Caki2 (cell line): ENCODE measurements at regions not wholly inside any gene's neighbourhood (a gene's known extent, or its start where the extent isn't known, plus 50 kb on each side); places are given as distances from the start of the nearest gene placed in this dataset.
"Not testable (repeated sequence)": the region's sequence is repeated elsewhere in the genome, so short reads cannot be mapped to it uniquely, and the experiment has no call there.

Source experiments
- DNase-seq: peaks from one replicate; pipeline ENCODE4 v3.0.0-alpha.2; 2015; ENCODE audit warnings: low read depth
- in situ Hi-C: cut with HindIII; loops from 2 replicates; pipeline ENCODE4 v1.10.0; 2016; ENCODE audit warnings: low sequenced_read_pairs, low pct_unique_long_range_greater_than_20kb, mixed read lengths

DNA sequence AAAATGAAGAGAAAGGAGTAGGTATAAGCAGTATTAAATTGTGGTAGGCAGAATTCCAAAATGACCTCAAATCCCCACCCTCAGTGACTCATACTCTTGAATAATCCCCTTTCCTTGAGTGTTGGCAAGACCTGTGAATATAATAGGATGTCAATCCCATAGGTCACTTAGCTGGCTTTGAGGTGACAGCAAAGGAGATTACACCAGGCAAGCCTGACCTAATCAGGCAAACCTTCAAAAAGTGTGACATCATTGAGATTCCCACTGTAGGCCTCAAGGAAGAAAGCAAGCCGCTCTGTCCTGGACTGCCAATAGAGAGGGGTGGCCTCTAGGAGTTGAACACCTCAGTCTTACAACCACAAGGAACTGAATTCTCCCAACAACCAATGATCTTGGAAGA is 535.2 kb downstream of the RBFOX1 start:
- in situ Hi-C loops = no loop called here
- DNase-seq = peak; percentile 3

DNA sequence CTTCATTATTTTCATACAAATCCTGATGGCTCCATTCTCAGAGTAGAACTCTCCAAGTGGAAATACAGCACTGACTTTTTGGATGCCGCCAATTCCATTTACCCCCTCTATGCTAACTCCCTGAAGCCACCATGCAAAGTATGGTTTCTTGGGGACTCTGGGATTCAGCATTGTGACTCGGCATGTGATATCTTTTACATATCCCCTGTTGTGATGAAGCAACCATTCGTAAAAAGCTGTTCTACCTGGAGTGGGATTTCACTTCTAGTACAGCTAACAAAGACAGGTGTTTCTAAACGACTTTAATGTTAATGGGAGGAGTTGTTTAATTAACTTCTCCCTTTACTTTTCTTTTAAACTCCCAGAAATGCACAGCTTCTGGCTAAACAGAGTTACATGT is 533.5 kb downstream of the RBFOX1 start:
- in situ Hi-C loops = no loop called here
- no peak for DNase-seq

- DNase-seq, in situ Hi-C loops: not testable (repeated sequence)
Observed at GRCh38 chr16:7865393-7865792, 532.7 kb downstream of the RBFOX1 start.

DNA sequence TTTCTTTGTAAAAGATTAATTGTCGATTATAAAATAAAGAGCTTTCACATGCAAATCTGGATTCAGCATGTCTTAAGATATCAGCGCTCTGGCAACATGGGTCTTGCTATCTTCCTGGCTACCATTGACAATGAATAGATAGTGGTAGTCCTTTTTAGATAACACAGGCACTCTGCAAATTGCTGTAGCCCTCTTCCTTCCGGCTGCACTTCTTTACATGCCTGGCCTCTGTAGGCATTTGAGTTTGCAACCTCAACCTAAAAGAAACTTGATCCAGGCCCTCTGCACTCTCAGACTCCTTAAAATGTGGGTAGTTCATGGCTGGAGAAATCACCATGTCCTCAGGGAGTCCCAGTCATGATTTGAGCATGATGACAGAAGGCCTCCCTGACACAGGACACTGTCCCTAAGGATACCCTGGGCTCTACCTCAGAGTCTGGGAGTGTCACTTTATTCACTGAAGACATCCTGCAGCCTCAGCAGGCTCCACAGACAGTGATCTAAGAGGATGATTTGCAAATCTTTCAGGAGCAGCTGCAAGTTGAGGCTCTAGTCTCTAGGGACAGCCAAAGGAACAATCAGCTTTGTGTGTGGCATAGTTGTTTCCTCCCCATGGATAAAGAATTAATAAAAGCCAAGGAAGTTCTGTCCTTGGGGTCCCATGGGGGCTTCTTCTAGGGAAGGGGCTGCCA is 529.4 kb downstream of the RBFOX1 start:
- no peak for DNase-seq
- in situ Hi-C loops = no loop called here

DNA sequence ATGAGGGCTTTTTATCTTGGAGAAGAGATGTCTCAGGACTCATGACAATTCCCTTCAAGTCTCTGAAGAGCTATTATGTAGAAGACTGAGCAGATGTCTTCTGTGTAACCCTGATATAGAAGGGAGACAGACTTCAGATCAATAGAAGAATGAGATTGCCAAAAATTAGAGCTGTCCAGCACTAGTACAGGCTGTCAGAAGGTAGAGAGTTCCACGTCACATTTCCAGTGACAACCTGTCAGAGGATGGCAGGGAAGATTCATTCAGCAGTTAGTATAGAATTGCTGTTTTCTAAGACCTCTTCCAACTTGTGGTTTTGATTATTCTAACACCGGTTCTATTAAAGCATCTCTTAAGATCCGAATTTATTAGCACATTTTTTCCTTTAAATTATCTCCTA is 520.6 kb downstream of the RBFOX1 start:
- no peak for DNase-seq
- in situ Hi-C loops = no loop called here

GRCh38 chr16:7849841-7850240 is 517.2 kb downstream of the RBFOX1 start:
- no peak for DNase-seq
- in situ Hi-C loops = no loop called here

DNA sequence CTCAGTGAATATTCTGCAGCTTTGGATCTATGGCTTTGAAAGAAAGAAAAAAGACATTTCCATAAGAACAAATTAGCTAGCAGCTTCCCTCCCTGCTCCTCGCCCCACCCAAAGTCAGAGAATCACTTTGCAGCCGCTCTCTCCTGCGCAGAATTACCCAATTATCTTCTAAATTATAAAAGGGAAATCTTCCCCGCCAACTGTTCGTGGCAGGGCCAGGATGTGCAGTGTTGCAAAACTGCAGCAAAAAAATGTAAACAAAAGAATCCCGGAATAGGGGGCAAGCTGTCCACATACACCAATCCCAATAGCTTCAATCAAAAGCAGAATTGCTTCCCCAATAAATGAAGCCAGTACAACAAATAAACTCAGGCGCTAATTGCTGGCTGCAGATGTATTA is 510.6 kb downstream of the RBFOX1 start:
- DNase-seq = no peak
- in situ Hi-C loops = no loop called here

- in situ Hi-C loops = no loop called here
- no peak for DNase-seq
Observed at GRCh38 chr16:7839568-7839967, 506.9 kb downstream of the RBFOX1 start.

DNA sequence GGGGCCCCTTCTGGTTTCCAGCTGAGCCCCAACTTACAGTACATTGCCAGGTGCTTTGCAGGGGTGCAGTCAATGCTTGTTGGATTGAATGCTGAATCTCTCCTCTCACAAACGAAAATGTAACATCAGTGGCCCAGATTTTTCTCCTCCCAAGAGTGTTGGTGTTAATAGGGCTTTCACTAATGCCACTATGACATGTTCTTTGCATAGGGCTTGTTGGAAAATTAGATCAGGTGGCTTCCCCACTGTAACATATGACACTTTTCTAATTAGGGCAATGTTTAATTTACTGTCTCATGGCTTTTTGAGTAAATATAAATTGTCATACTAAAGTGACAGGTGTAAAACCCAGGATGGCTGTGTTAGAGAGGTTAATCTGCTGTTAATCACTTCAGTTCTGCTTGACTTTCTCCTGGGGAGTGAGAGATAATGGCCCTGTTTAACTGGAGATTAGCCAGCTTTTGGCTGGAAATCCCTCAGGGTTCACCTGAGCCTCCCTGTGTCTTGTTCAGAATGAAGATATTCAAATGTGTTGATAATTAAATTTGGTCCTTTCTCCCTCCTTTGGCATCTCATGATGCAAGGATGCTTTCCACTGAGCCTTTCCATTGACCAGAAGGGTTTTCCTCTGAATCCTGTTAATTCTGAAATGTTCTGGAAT is 502.3 kb downstream of the RBFOX1 start:
- in situ Hi-C loops = no loop called here
- no peak for DNase-seq

GRCh38 chr16:7820816-7821215 is 488.2 kb downstream of the RBFOX1 start:
- no peak for DNase-seq
- in situ Hi-C loops = no loop called here

DNA sequence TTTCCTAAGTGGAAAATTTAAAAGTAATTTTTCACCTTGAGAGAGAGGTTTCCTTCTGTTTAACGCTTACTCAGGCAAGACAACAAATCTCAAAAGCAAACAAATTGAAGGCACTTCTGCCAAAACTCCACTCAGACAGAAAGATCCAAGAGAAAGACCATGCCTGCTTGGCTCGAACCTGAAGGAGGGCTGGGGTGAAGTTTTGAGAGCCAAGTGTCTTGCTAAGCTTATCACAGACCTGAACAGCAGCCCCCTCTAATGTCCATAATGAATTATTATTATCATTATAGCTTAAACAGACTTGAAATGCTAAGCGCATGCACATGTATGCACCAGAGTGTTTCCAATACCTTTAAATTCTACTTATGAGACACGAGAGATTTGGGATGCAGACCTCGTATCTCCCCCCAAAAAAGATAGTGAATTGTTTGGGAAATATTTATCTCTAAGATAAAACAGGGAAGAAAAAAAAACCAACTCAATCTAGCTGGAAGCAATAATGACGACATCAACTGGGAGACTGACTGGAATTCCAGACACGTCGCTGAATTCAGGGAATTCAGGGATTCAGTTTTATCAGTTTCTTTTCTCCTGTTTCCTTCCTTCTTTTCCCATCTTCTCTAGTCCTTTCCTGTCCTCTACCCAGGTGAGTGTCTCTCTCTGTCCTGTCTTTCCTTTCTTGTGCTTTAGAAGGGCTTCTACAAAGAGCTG is 473.2 kb downstream of the RBFOX1 start:
- no peak for DNase-seq

GRCh38 chr16:7804635-7805195 is 472.1 kb downstream of the RBFOX1 start:
- DNase-seq = no peak
- in situ Hi-C loops = no loop called here

More for the DNA sequence above, 473.2 kb downstream of the RBFOX1 start:
- in situ Hi-C loops = no loop called here

GRCh38 chr16:7792346-7792745 is 459.7 kb downstream of the RBFOX1 start:
- in situ Hi-C loops = no loop called here
- no peak for DNase-seq

DNA sequence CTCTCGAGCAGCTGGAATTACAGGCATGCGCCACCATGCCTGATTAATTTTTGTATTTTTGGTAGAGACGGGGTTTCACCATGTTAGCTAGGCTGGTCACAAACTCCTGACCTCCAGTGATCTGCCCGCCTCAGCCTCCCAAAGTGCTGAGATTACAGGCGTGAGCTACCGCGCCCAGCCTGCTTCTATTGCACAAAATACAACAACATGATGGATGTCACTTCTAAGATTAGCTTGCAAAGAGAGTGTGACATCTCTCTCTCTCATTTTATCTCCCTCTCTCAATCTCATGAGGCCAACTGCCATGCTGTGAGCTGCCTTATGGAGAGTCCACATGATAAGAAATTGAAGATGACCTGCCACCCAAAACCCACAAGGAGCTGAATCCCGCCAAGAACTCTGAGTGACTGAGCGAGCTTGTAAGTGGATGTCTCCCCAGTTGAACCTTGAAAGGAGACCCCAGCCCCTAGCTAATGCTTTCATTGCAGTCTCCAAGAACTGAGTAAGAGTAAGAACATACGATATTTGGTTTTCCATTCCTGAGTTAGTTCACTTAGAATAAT is 458.5 kb downstream of the RBFOX1 start:
- in situ Hi-C loops = no loop called here
- no peak for DNase-seq

- DNase-seq = no peak
- in situ Hi-C loops = no loop called here
Observed at GRCh38 chr16:7775072-7775488, 442.4 kb downstream of the RBFOX1 start.

- in situ Hi-C loops = no loop called here
- DNase-seq = no peak
Observed at GRCh38 chr16:7772722-7773121, 440.1 kb downstream of the RBFOX1 start.

GRCh38 chr16:7769091-7769490 is 436.4 kb downstream of the RBFOX1 start:
- DNase-seq, in situ Hi-C loops: not testable (repeated sequence)

GRCh38 chr16:7765079-7765550 is 432.5 kb downstream of the RBFOX1 start:
- DNase-seq = no peak
- in situ Hi-C loops = no loop called here

GRCh38 chr16:7763111-7763510 is 430.5 kb downstream of the RBFOX1 start:
- in situ Hi-C loops = no loop called here

More at GRCh38 chr16:7763111-7763510, 430.5 kb downstream of the RBFOX1 start:
- DNase-seq = peak; percentile 9
